CD4-positive, alpha-beta T cell treated with Interleukin-6 for 4 hours (primary cell): ENCODE measurements at regions not wholly inside any gene's neighbourhood (a gene's known extent, or its start where the extent isn't known, plus 50 kb on each side); places are given as distances from the start of the nearest gene placed in this dataset.

Source experiments
- DNase-seq: peaks from one replicate; pipeline ENCODE4 v3.0.0-alpha.2; 2020; ENCODE audit warnings: mixed read lengths

DNA sequence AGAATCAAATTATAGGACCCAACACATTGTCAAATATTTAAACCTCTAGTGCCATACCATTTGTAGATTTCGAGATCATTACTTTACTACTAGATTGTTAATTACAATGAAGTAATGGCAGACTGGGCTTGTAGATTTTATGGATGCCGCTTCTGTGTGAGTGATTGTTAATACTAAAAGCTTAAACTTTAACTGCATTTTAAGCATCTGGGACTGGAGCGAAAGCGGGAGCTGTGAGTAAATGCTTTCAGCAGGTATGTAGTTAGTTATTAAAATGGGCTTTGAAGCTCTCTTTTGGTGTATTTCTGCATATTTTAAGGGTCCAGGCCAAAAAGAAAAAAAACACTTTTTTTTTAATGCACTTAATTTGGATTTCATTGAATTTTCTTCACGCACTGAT is 519.3 kb downstream of the MED13L start:
- no peak for DNase-seq

GRCh38 chr12:115756804-115757203 is 520.7 kb downstream of the MED13L start:
- no peak for DNase-seq

DNA sequence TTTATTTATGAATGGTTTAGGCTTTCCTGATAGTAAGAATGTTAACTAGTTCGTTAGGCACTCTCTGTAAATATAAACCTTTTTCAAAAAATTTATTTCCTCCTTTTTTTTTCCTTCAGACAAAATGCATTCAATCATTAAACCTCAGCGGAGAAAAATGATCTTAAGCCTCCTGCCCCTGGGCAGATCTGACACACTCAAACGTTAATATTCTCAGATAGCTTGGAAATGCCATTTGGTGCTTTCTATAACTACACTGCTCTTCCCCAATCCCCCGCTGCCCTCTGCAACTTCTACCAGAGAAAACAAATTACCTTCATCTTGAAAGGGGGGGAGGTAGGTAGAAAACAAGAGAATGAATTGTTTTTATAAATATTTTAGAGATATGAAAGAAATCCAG is 521.2 kb downstream of the MED13L start:
- no peak for DNase-seq

DNA sequence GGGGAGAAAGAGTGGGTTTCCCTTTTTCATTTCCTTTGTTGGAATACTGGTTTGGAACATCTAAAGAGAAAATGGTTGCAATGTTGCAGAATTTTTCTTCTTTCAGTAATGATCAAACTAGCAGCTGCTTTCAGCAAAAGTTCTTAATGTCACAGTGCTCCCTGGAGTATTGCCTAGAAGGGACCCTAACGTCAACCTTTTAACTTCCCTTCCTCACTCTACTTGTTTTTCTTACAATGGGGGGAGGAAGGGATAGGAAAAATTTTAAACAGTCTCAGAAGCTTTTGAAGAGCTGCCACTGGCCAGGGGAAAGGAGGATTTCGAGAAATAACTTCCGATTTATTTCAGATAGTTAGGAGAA is 521.8 kb downstream of the MED13L start:
- no peak for DNase-seq

- no peak for DNase-seq
These were observed 522.3 kb downstream of the MED13L start for GRCh38 chr12:115755061-115755724.

GRCh38 chr12:115752913-115753726 is 524.4 kb downstream of the MED13L start:
- DNase-seq, result no peak

GRCh38 chr12:115752156-115752555 is 525.3 kb downstream of the MED13L start:
- DNase-seq, result no peak

- no peak for DNase-seq
These were observed 527.2 kb downstream of the MED13L start for GRCh38 chr12:115750340-115750739.

DNA sequence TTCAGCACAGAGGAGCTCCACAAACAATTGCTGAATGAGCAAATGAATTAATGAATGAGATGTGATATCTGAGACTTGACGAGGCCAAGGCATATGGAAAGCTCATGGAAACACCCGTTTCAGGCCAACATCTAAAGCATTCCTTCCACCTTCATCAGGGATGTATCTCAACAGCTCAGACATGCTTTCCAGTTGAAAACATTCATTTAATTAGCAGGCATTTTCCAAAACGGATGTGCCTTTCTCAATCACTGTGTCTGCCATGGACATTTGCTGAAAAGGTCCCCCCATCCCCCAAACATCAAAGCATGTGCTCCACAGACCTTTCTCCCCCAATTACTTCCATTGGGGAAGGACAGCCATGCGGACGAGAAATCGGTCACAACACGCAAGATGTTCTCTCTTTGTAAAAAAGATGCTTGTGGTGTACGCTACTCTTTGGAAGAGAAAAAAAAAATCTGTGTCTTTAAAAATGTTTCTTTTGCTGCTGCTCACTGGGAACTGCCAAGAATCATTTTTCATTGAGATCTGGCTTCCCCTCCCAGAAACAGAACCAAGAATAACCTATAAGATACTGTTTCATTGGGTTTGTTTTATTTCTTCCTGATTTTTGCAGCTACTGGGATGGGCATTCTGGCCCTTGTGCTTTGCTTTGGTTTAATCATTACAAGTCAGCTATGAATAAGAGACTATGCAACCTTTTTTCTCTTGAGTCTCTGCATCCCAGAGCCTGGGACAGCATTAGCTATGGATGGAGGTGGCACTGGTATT is 528.2 kb downstream of the MED13L start:
- no peak for DNase-seq

GRCh38 chr12:115740586-115741155 is 536.8 kb downstream of the MED13L start:
- DNase-seq, result no peak

- no peak for DNase-seq
These were observed 539.6 kb downstream of the MED13L start for GRCh38 chr12:115737895-115738294.

- DNase-seq, result no peak
These were observed 541.1 kb downstream of the MED13L start for GRCh38 chr12:115736360-115736759.

- DNase-seq, result no peak
These were observed 546.4 kb downstream of the MED13L start for GRCh38 chr12:115730975-115731541.

- no peak for DNase-seq
These were observed 550.8 kb downstream of the MED13L start for GRCh38 chr12:115726691-115727090.

DNA sequence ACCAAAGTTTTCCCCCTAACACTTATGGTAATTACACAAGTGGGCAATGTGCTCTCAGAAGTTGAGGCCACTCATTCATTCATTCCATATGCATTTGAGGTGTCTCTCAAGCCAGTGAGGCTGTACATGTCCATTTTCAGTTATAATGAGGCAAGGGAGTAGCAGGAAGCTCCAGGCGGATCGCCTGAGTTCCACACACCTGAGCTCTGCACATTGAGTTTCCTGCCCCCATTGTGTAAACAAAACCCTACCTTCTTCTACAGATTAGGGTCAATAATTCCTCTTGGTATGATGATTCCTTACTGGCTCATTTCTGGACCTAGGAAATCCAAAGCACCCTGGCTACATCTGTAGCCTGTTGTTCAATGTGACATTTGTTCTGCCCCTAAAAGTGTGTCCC is 555.3 kb downstream of the MED13L start:
- no peak for DNase-seq

DNA sequence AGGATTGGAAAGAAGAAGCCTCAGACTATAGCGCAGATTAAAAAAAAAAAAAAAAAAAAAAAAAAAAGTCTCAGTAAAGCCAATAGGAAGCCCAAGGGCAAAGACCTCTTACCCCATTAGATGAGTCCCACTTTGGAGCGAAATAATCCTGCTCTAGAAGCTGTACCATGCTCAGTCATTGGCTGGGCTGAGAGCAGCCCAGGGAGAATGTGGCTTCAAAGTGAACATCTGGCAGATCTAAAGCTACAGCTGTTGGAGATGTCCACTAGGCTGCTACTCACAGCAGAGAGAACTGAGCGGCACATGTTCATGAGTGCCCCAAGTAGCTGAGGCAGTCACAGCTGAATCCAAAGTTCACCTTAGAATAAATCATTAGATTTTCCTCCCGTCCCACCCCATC is 560.9 kb downstream of the MED13L start:
- no peak for DNase-seq

GRCh38 chr12:115712676-115713075 is 564.8 kb downstream of the MED13L start:
- DNase-seq, result no peak

DNA sequence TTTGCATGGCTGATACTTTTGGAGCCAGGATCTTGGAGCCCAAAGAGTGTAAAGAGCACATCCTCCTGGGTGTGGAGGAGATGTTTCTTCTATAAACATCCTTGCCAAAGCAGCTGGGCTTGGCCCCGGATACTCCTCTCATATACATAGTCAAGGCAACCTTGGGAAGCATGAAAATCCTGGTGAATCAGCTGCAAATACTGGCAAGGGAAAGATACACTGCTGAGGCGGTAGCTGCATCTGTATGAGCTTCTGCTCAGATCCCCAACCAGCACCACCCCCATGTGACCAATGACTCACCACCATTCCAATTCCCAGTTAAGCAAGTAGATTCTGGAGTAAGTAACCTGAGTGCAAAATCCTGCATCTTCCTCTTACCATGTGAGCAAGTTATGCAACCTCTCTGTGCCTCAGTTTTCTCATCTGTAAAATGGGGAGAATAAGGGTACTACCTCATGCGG is 567.4 kb downstream of the MED13L start:
- DNase-seq, result no peak

DNA sequence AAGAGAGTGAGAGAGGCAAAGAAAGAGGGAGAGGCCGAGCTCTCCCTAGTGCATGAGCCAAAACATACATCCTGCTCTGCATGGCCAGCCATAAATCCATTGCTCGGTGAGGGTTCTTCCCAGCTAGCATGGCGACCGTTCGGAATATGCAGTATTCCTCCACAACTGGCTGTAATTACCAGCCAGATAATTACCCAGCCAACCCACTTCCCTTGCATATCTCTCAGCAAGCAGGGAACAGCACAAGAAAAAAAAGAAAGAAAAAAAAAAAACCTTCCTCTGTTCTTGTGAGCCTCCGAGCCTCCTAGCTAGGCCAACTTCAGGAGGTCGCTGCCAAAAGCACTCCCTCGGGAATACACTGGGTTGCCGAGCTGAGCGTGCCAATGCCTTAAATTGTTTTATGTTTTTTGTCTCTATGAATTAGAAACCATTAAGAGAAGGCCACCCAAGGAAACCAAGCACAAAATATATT is 567.9 kb downstream of the MED13L start:
- no peak for DNase-seq

GRCh38 chr12:115708801-115709200 is 568.7 kb downstream of the MED13L start:
- DNase-seq, result no peak

- no peak for DNase-seq
These were observed 576.5 kb downstream of the MED13L start for GRCh38 chr12:115700896-115701465.

GRCh38 chr12:115700081-115700480 is 577.4 kb downstream of the MED13L start:
- DNase-seq, result no peak
